ENCODE measurements at regions not wholly inside any gene's neighbourhood (a gene's known extent, or its start where the extent isn't known, plus 50 kb on each side); places are given as distances from the start of the nearest gene placed in this dataset.

- DNase-seq = no peak
- WGBS, 2 experiments (ENCODE audit: insufficient coverage in 1 of 2, insufficient read length in 1 of 2) = 86 to 90% methylated on average over 1 of the region's 1 CpG
- H3K4me1 ChIP-seq (ENCODE audit: control insufficient read depth, insufficient read depth, low read length) = no peaks in the 10 kb centered on the region
Observed at GRCh38 chr3:25000971-25001591, 427.0 kb upstream of the RARB start.

GRCh38 chr3:25002052-25002451 is 426.0 kb upstream of the RARB start:
- Mint-ChIP-seq H3K27me3 (ENCODE audit: insufficient read depth) (no peaks in the 10 kb centered on the region), H3K4me1 (peaks cover 9% of the 10 kb centered on the region), H3K27ac (no peak overlapping the region), H3K9me3 (no peaks in the 10 kb centered on the region), H3K4me3 (no peak overlapping the region), H3K36me3 (ENCODE audit: low read depth) (no peaks in the 10 kb centered on the region)
- Histone ChIP-seq H3K27ac (ENCODE audit: low read depth, low read length) (no peak overlapping the region), H3K9me3 (ENCODE audit: control insufficient read depth, low read length) (no peaks in the 10 kb centered on the region), H3K9ac (ENCODE audit: extremely low read depth, low read length, poor library complexity, severe bottlenecking) (no peak overlapping the region), H3K36me3 (ENCODE audit: control insufficient read depth, insufficient read depth, low read length) (no peaks in the 10 kb centered on the region), H3K27me3 (ENCODE audit: control insufficient read depth, insufficient read depth, low read length, poor library complexity, severe bottlenecking) (no peaks in the 10 kb centered on the region), H3K4me3 (ENCODE audit: low read length) (no peak overlapping the region), H3K4me1 (ENCODE audit: control insufficient read depth, insufficient read depth, low read length) (no peaks in the 10 kb centered on the region)
- whole genome bisulfite sequencing, 2 experiments (ENCODE audit: insufficient coverage in 1 of 2, insufficient read length in 1 of 2) = 71 to 85% methylated on average over 2 of the region's 2 CpGs
- TF ChIP-seq, protein P1, sequence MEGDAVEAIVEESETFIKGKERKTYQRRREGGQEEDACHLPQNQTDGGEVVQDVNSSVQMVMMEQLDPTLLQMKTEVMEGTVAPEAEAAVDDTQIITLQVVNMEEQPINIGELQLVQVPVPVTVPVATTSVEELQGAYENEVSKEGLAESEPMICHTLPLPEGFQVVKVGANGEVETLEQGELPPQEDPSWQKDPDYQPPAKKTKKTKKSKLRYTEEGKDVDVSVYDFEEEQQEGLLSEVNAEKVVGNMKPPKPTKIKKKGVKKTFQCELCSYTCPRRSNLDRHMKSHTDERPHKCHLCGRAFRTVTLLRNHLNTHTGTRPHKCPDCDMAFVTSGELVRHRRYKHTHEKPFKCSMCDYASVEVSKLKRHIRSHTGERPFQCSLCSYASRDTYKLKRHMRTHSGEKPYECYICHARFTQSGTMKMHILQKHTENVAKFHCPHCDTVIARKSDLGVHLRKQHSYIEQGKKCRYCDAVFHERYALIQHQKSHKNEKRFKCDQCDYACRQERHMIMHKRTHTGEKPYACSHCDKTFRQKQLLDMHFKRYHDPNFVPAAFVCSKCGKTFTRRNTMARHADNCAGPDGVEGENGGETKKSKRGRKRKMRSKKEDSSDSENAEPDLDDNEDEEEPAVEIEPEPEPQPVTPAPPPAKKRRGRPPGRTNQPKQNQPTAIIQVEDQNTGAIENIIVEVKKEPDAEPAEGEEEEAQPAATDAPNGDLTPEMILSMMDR (conservative IDR thresholded peaks at IDR 0.05) = no peak
- no peak for DNase-seq

More at GRCh38 chr3:25000971-25001591, 427.0 kb upstream of the RARB start:
- Histone ChIP-seq H3K4me3 (ENCODE audit: low read length) (no peak overlapping the region), H3K27ac (ENCODE audit: low read depth, low read length) (no peak overlapping the region), H3K27me3 (ENCODE audit: control insufficient read depth, insufficient read depth, low read length, poor library complexity, severe bottlenecking) (no peaks in the 10 kb centered on the region), H3K9ac (ENCODE audit: extremely low read depth, low read length, poor library complexity, severe bottlenecking) (no peak overlapping the region), H3K36me3 (ENCODE audit: control insufficient read depth, insufficient read depth, low read length) (no peaks in the 10 kb centered on the region), H3K9me3 (ENCODE audit: control insufficient read depth, low read length) (no peaks in the 10 kb centered on the region)
- Mint-ChIP-seq H3K9me3 (no peaks in the 10 kb centered on the region), H3K4me1 (peaks cover 9% of the 10 kb centered on the region), H3K4me3 (no peak overlapping the region), H3K27ac (no peak overlapping the region), H3K27me3 (ENCODE audit: insufficient read depth) (peaks cover 3% of the 10 kb centered on the region), H3K36me3 (ENCODE audit: low read depth) (no peaks in the 10 kb centered on the region)
- TF ChIP-seq, protein P1 (conservative IDR thresholded peaks at IDR 0.05) = no peak

- H3K27ac Mint-ChIP-seq = no peak overlapping the region
- H3K27ac ChIP-seq (ENCODE audit: low read depth, low read length) = no peak overlapping the region
- 96% methylated on average over 2 of the region's 2 CpGs; no CpG with 5 or more reads in 1 of the 2 experiments for WGBS, 2 experiments (ENCODE audit: insufficient coverage in 1 of 2, insufficient read length in 1 of 2)
Observed at GRCh38 chr3:25007974-25008658, 419.9 kb upstream of the RARB start.

More at GRCh38 chr3:25007974-25008658, 419.9 kb upstream of the RARB start:
- no peak overlapping the region for H3K4me3 ChIP-seq (ENCODE audit: low read length)
- H3K27me3 ChIP-seq (ENCODE audit: control insufficient read depth, insufficient read depth, low read length, poor library complexity, severe bottlenecking) = no peaks in the 10 kb centered on the region
- Mint-ChIP-seq H3K4me1 (peaks cover 21% of the 10 kb centered on the region), H3K27me3 (ENCODE audit: insufficient read depth) (no peaks in the 10 kb centered on the region), H3K9me3 (no peaks in the 10 kb centered on the region), H3K36me3 (ENCODE audit: low read depth) (no peaks in the 10 kb centered on the region), H3K4me3 (no peak overlapping the region)
- DNase-seq = no peak
- no peaks in the 10 kb centered on the region for H3K36me3 ChIP-seq (ENCODE audit: control insufficient read depth, insufficient read depth, low read length)
- no peak overlapping the region for H3K9ac ChIP-seq (ENCODE audit: extremely low read depth, low read length, poor library complexity, severe bottlenecking)
- TF ChIP-seq, protein P1 (conservative IDR thresholded peaks at IDR 0.05) = no peak
- peaks cover 10% of the 10 kb centered on the region for H3K4me1 ChIP-seq (ENCODE audit: control insufficient read depth, insufficient read depth, low read length)
- no peaks in the 10 kb centered on the region for H3K9me3 ChIP-seq (ENCODE audit: control insufficient read depth, low read length)

Data from endodermal cell (in vitro differentiated cells).